Chondrocyte (in vitro differentiated cells): ENCODE measurements at regions not wholly inside any gene's neighbourhood (a gene's known extent, or its start where the extent isn't known, plus 50 kb on each side); places are given as distances from the start of the nearest gene placed in this dataset.

Source experiments
- DNase-seq: peaks from one replicate; pipeline ENCODE4 v3.0.0; 2021; ENCODE audit warnings: mixed read lengths, low spot score
- H3K27ac Mint-ChIP-seq: one replicate; pipeline ENCODE4 v1.8.0; 2021; ENCODE audit warnings: mild to moderate bottlenecking, moderate library complexity, mixed read lengths; ENCODE audit not compliant: unreplicated experiment
- H3K27me3 Mint-ChIP-seq: 2 replicates; pipeline ENCODE4 v1.8.0; 2021; ENCODE audit warnings: low read depth, mixed read lengths
- H3K36me3 Mint-ChIP-seq: 2 replicates; pipeline ENCODE4 v1.8.0; 2021; ENCODE audit warnings: low read depth, mixed read lengths
- H3K4me1 Mint-ChIP-seq: 2 replicates; pipeline ENCODE4 v1.8.0; 2021; ENCODE audit warnings: low read depth, mild to moderate bottlenecking, mixed read lengths
- H3K4me3 Mint-ChIP-seq: one replicate; pipeline ENCODE4 v1.8.0; 2021; ENCODE audit warnings: mild to moderate bottlenecking, moderate library complexity, mixed read lengths; ENCODE audit not compliant: unreplicated experiment
- H3K9me3 Mint-ChIP-seq: 2 replicates; pipeline ENCODE4 v1.8.0; 2021; ENCODE audit warnings: low read depth, mixed read lengths
- CTCF ChIP-seq: fragments of 200-600 bp; sonication (generic); IDR thresholded peaks from 2 replicates; pipeline ENCODE4 v1.5.0; 2021; ENCODE audit warnings: antibody characterized with exemption, mild to moderate bottlenecking, moderate library complexity

- Mint-ChIP-seq H3K4me3 (no peak overlapping the region), H3K4me1 (no peaks in the 10 kb centered on the region), H3K36me3 (no peaks in the 10 kb centered on the region), H3K27me3 (peaks cover 6% of the 10 kb centered on the region), H3K27ac (no peak overlapping the region), H3K9me3 (peaks cover 4% of the 10 kb centered on the region)
- DNase-seq: no peak
- no peak for TF ChIP-seq CTCF
Observed at GRCh38 chr5:8209500-8209899, 340.6 kb downstream of the MTRR start.

GRCh38 chr5:8213701-8214240 is 344.8 kb downstream of the MTRR start:
- no peak for DNase-seq
- Mint-ChIP-seq H3K4me3 (no peak overlapping the region), H3K4me1 (no peaks in the 10 kb centered on the region), H3K36me3 (no peaks in the 10 kb centered on the region), H3K27ac (no peak overlapping the region), H3K9me3 (no peaks in the 10 kb centered on the region), H3K27me3 (peaks cover 6% of the 10 kb centered on the region)
- no peak for TF ChIP-seq CTCF

- DNase-seq: no peak
- Mint-ChIP-seq H3K36me3 (peaks cover under 1% of the 10 kb centered on the region), H3K27me3 (peaks cover 4% of the 10 kb centered on the region), H3K27ac (no peak overlapping the region), H3K4me1 (no peaks in the 10 kb centered on the region), H3K9me3 (peaks cover 10% of the 10 kb centered on the region), H3K4me3 (no peak overlapping the region)
- no peak for TF ChIP-seq CTCF
Observed at GRCh38 chr5:8216921-8217320, 348.0 kb downstream of the MTRR start.

DNA sequence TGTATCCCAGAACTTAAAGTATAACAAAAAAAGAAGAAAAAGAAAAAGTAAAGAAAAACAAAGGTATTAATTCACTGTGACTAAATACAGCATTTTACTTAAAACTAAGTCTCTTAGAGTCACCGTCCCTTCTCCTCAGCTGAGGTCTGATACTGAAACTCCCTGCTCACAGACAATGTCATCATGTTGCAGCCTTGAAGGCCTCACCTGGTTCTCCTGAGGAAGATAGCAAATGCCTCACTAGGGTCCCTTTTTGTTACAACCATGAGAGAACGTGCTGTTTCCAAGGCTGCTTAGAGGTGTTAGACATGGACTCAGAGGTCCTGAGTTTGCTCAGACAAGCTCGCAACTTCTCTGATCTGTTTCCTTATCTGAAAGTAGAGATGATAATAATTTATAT is 357.2 kb downstream of the MTRR start:
- TF ChIP-seq CTCF: no peak
- Mint-ChIP-seq H3K4me3 (no peak overlapping the region), H3K27ac (no peak overlapping the region), H3K36me3 (peaks cover 2% of the 10 kb centered on the region), H3K27me3 (peaks cover 5% of the 10 kb centered on the region), H3K9me3 (peaks cover 23% of the 10 kb centered on the region), H3K4me1 (peaks cover 9% of the 10 kb centered on the region)
- no peak for DNase-seq

DNA sequence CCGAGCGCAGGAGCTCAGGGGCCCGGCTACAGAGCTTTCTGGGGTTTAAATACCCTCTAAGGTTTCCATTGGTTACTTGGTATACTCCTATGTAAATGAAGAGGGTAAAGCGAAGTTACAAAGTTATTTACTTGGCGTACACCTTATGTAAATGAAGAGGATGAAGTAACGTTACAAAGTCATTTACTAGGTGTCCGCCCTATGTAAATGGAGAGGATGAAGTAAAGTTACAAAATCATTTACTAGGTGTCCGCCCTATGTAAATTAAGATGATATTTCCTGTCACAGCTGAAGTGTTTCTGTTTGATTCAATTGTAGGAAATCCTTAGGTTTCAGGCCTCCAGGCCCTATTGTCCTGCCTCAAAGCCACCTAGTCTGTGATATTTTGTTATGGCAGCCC is 358.2 kb downstream of the MTRR start:
- peaks cover 17% of the 10 kb centered on the region for H3K9me3 Mint-ChIP-seq
- H3K27me3 Mint-ChIP-seq: peaks cover 3% of the 10 kb centered on the region
- TF ChIP-seq CTCF: no peak
- no peak overlapping the region for H3K4me3 Mint-ChIP-seq
- H3K4me1 Mint-ChIP-seq: peaks cover 9% of the 10 kb centered on the region
- no peak overlapping the region for H3K27ac Mint-ChIP-seq
- DNase-seq: no peak
- no peaks in the 10 kb centered on the region for H3K36me3 Mint-ChIP-seq
